ENCODE measurements at regions not wholly inside any gene's neighbourhood (a gene's known extent, or its start where the extent isn't known, plus 50 kb on each side); places are given as distances from the start of the nearest gene placed in this dataset.

- no peak for DNase-seq (ENCODE audit: low spot score)
Measured at GRCh38 chr2:59665021-59665420, 888.4 kb downstream of the BCL11A start.

- DNase-seq (ENCODE audit: low spot score) = no peak
Measured at GRCh38 chr2:59662127-59662861, 891.2 kb downstream of the BCL11A start.

- DNase-seq (ENCODE audit: low spot score) = no peak
Measured at GRCh38 chr2:59660262-59660661, 893.2 kb downstream of the BCL11A start.

GRCh38 chr2:59658906-59659635 lies 894.4 kb downstream of the BCL11A start:
- no peak for DNase-seq (ENCODE audit: low spot score)

GRCh38 chr2:59655809-59656208 lies 897.6 kb downstream of the BCL11A start:
- DNase-seq (ENCODE audit: low spot score) = no peak

- no peak for DNase-seq (ENCODE audit: low spot score)
Measured at GRCh38 chr2:59654710-59655109, 898.7 kb downstream of the BCL11A start.

- DNase-seq (ENCODE audit: low spot score) = no peak
Measured at GRCh38 chr2:59653164-59653563, 900.3 kb downstream of the BCL11A start.

- DNase-seq (ENCODE audit: low spot score) = no peak
Measured at GRCh38 chr2:59630789-59631188, 922.7 kb downstream of the BCL11A start.

GRCh38 chr2:59627599-59627998 lies 925.9 kb downstream of the BCL11A start:
- DNase-seq (ENCODE audit: low spot score) = no peak

- DNase-seq (ENCODE audit: low spot score) = no peak
Measured at GRCh38 chr2:59622599-59623308, 930.7 kb downstream of the BCL11A start.

GRCh38 chr2:59604123-59604522 lies 949.3 kb downstream of the BCL11A start:
- DNase-seq (ENCODE audit: low spot score) = no peak

GRCh38 chr2:59594671-59595222 lies 958.7 kb downstream of the BCL11A start:
- DNase-seq (ENCODE audit: low spot score) = no peak

GRCh38 chr2:59590798-59591197 lies 962.7 kb downstream of the BCL11A start:
- no peak for DNase-seq (ENCODE audit: low spot score)

GRCh38 chr2:59589881-59590280 lies 963.6 kb downstream of the BCL11A start:
- no peak for DNase-seq (ENCODE audit: low spot score)

- DNase-seq (ENCODE audit: low spot score) = no peak
Measured at GRCh38 chr2:59588286-59588685, 965.2 kb downstream of the BCL11A start.

GRCh38 chr2:59586176-59586575 lies 967.3 kb downstream of the BCL11A start:
- no peak for DNase-seq (ENCODE audit: low spot score)

- no peak for DNase-seq (ENCODE audit: low spot score)
Measured at GRCh38 chr2:59585655-59586054, 967.8 kb downstream of the BCL11A start.

GRCh38 chr2:59584958-59585357 lies 968.5 kb downstream of the BCL11A start:
- no peak for DNase-seq (ENCODE audit: low spot score)

- DNase-seq (ENCODE audit: low spot score) = no peak
Measured at GRCh38 chr2:59583173-59583765, 970.2 kb downstream of the BCL11A start.

- DNase-seq (ENCODE audit: low spot score) = no peak
Measured at GRCh38 chr2:59578349-59578748, 975.1 kb downstream of the BCL11A start.

- no peak for DNase-seq (ENCODE audit: low spot score)
Measured at GRCh38 chr2:59575191-59575590, 978.3 kb downstream of the BCL11A start.

GRCh38 chr2:59572227-59572626 lies 981.2 kb downstream of the BCL11A start:
- no peak for DNase-seq (ENCODE audit: low spot score)

All from AG08395 (cell line).